ENCODE measurements at regions not wholly inside any gene's neighbourhood (a gene's known extent, or its start where the extent isn't known, plus 50 kb on each side); places are given as distances from the start of the nearest gene placed in this dataset.
"Not testable (repeated sequence)": the region's sequence is repeated elsewhere in the genome, so short reads cannot be mapped to it uniquely, and the experiment has no call there.

DNA sequence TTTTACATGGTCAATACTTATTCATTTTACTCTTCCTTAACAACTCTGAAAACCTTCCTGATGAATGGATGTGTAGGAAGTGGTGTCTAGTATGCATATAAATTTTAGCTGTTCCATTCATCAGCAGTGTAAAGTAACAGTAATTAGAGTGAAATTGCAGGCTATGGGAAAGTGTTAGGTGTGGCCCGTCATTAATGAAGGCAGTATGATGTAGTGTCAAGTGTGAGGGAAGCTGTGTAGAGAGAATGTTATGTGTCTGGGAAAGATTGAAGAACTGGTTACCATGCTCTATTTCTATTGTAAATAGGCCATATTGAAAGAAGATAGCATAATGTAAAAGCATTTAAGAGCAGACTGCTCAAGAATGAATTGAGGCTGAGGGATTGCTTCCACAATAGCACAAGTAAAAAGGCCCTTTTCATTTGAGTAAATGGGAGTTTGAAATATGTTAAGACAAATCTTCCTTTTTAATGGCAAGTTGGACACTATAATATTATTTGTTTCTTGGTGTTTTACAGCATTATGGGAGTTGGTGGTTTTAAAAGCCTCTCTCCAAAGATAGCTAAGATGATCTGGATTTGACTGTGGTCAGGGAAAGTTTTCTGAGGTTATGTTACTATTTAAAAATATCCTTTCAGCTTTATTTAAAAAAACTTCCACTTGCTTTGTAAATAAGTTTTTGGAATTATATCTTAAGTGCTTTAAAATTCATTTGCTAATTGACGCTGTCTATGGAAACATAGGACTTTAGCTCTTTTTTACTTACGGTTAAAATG lies 401.0 kb upstream of the ZEB2 start:
- H3K4me3 ChIP-seq (ENCODE audit: control insufficient read depth, low read depth, low read length), result no peak overlapping the region
- TF ChIP-seq, protein P1, sequence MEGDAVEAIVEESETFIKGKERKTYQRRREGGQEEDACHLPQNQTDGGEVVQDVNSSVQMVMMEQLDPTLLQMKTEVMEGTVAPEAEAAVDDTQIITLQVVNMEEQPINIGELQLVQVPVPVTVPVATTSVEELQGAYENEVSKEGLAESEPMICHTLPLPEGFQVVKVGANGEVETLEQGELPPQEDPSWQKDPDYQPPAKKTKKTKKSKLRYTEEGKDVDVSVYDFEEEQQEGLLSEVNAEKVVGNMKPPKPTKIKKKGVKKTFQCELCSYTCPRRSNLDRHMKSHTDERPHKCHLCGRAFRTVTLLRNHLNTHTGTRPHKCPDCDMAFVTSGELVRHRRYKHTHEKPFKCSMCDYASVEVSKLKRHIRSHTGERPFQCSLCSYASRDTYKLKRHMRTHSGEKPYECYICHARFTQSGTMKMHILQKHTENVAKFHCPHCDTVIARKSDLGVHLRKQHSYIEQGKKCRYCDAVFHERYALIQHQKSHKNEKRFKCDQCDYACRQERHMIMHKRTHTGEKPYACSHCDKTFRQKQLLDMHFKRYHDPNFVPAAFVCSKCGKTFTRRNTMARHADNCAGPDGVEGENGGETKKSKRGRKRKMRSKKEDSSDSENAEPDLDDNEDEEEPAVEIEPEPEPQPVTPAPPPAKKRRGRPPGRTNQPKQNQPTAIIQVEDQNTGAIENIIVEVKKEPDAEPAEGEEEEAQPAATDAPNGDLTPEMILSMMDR (IDR thresholded peaks at IDR 0.05; ENCODE audit: control insufficient read depth, insufficient read depth, low read depth, low read length, missing control alignments), result no peak
- no peak for DNase-seq (ENCODE audit: low read depth)

DNA sequence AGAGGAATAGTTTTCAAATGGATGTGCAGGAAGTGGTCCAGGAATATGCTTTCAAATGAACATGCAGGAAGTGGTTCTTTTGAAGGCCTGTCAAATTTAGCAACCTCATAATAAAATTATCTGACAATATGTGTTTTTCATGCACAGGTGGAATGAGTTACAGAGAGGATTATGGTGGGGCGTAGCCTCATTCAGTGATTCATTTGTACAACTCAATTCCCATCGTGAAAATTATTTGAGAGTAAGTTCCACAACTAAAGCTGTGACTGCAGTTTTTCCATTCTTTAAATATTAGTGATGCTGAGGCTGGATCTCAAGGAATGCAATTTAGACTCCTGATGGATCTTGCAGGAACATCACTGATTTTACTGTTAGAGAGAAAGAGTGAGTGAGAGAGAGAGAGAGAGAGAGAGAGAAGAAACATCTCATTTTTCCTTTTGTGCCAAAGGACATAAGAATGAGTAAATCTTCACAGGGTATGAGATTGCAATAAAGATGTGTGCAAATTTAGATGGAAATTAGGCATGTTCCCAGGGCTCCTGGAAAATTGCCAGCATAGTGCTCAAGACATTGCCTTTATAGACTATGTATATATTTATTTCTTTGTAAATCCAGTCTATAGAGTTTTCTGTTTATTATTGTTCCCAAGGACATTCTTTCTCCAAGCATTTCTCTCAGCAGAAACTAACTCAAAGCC lies 394.9 kb upstream of the ZEB2 start:
- no peak overlapping the region for H3K4me3 ChIP-seq (ENCODE audit: control insufficient read depth, low read depth, low read length)
- TF ChIP-seq, protein P1 (IDR thresholded peaks at IDR 0.05; ENCODE audit: control insufficient read depth, insufficient read depth, low read depth, low read length, missing control alignments), result no peak
- DNase-seq (ENCODE audit: low read depth), result peak; percentile 47

DNA sequence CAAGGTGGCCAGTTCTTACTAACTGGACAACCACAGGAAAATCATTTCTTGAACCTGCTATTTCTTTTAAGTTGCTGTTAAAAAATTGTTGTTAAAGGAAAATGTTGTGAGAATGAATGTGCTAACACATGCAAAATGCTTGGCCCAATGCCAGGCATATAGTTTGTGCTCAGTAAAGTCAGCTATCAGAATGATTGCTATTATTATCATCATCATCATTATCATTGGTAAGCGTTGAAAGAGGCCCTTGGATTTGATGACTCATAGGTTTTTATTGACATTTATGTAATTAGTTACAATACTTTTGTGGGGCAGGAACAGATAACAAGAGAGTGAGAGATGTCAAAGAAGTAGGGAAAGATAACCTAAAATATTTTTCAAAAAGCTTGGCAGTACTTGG lies 394.2 kb upstream of the ZEB2 start:
- DNase-seq (ENCODE audit: low read depth), result no peak
- H3K4me3 ChIP-seq (ENCODE audit: control insufficient read depth, low read depth, low read length), result no peak overlapping the region
- TF ChIP-seq, protein P1 (IDR thresholded peaks at IDR 0.05; ENCODE audit: control insufficient read depth, insufficient read depth, low read depth, low read length, missing control alignments), result no peak

DNA sequence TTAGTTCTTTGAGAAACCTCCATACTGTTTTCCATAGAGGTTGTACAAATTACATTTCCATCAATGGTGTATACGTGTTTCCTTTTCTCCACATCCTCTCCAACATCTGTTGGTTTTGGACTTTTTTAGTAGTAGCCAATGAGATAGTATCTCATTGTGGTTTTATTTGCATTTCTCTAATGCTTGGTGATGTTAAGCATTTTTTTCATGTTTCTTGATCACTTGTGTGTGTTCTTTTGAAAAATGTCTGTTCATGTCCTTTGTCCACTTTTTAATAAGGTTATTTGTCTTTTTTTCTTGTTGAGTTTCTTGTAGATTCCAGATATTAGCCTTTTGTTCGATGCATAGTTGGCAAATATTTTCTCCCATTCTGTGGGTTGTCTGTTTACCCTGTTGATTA lies 392.3 kb upstream of the ZEB2 start:
- TF ChIP-seq, protein P1 (IDR thresholded peaks at IDR 0.05; ENCODE audit: control insufficient read depth, insufficient read depth, low read depth, low read length, missing control alignments), result no peak
- DNase-seq (ENCODE audit: low read depth), result no peak
- no peak overlapping the region for H3K4me3 ChIP-seq (ENCODE audit: control insufficient read depth, low read depth, low read length)

DNA sequence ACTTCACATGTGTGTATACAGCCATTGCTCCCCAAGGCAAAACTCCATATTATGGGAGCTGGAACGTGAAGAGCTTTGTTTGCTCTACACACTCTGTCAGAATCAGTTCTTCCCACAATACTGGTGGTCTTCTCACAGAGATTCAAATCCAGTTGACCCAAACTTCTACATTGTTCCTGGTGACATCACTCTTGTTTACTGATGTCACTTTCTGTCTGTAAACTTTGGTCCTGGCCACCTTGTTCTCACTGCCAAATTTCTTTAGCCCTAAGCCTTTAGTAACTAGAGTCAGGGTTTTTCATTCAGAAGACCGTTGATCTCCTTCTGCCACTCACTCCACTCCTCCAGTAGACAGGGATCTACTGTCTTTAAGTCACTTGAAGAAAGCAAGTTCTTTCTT lies 386.0 kb upstream of the ZEB2 start:
- no peak for DNase-seq (ENCODE audit: low read depth)
- H3K4me3 ChIP-seq (ENCODE audit: control insufficient read depth, low read depth, low read length), result no peak overlapping the region
- TF ChIP-seq, protein P1 (IDR thresholded peaks at IDR 0.05; ENCODE audit: control insufficient read depth, insufficient read depth, low read depth, low read length, missing control alignments), result no peak

DNA sequence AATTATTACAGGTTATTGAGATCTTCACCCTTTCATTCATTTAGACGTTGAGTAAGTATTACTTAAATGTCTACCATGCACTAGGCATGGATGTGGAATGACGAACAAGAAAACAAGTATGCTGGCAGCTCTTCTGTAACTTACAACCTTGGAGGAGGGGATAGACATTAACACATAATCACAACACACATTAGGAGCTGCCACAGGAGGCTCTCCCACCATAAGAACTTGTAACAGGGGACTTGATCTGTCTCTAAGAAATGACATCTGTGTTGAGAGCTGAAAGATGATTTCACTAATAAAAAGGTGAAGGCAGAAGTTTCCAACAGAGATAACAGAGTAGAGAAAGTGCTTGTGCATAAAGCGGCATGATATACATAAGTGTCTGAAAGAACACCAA lies 384.7 kb upstream of the ZEB2 start:
- TF ChIP-seq, protein P1 (IDR thresholded peaks at IDR 0.05; ENCODE audit: control insufficient read depth, insufficient read depth, low read depth, low read length, missing control alignments), result no peak
- H3K4me3 ChIP-seq (ENCODE audit: control insufficient read depth, low read depth, low read length), result no peak overlapping the region
- DNase-seq (ENCODE audit: low read depth), result no peak

DNA sequence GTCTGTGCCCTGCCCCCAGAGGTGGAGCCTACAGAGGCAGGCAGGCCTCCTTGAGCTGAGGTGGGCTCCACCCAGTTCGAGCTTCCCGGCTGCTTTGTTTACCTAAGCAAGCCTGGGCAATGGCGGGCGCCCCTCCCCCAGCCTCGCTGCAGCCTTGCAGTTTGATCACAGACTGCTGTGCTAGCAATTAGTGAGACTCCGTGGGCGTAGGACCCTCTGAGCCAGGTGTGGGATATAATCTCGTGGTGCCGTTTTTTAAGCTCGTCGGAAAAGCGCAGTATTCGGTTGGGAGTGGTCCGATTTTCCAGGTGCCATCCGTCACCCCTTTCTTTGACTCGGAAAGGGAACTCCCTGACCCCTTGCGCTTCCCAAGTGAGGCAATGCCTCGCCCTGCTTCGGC lies 383.1 kb upstream of the ZEB2 start:
- not testable (repeated sequence) for DNase-seq (ENCODE audit: low read depth); H3K4me3 ChIP-seq (ENCODE audit: control insufficient read depth, low read depth, low read length)

DNA sequence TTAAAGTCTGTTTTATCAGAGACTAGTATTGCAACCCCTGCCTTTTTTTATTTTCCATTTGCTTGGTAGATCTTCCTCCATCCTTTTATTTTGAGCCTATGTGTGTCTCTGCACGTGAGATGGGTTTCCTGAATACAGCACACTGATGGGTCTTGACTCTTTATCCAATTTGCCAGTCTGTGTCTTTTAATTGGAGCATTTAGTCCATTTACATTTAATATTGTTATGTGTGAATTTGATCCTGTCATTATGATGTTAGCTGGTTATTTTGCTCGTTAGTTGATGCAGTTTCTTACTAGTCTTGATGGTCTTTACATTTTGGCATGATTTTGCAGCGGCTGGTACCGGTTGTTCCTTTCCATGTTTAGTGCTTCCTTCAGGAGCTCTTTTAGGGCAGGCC lies 381.5 kb upstream of the ZEB2 start:
- DNase-seq (ENCODE audit: low read depth); H3K4me3 ChIP-seq (ENCODE audit: control insufficient read depth, low read depth, low read length): not testable (repeated sequence)
